ENCODE measurements at regions not wholly inside any gene's neighbourhood (a gene's known extent, or its start where the extent isn't known, plus 50 kb on each side); places are given as distances from the start of the nearest gene placed in this dataset.

DNA sequence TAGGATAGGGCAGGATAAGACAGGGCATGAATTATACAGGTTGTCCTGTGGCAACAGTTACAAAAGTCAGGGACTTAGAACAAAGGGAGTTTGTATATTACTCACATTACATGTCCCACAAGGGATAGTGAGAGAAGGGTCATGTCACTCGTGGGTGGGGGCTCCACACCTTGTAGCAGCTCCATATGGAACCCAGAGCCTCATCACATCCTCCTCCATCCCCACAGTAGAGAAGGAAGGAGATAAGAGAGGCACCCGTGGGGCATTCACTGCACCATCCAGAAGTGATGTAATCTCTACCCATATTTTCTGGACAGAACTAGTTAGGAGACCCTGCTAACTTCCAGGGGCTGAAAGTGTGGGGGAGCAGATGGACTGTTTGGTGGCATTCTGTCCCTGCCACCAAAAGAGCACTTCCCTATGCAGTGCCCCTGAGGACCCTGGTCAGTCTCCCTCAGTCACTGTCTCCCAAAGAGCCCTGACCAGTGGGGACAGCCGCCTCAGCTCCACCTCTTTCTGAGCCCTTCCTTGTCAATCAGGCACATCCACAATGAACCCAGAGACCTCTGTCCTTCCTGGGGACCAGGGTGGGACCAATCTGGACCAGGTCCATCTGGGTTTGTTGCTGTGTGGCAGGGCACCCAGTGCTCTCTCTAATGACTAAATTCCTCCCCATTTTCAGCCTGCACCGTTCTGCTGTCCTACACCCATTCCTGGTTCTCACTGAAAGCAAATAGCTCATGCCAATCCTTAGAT lies 154.8 kb upstream of the ETV3 start:
- no peak for TF ChIP-seq POLR2A (IDR thresholded peaks at IDR 0.05; ENCODE audit: borderline replicate concordance, extremely low read depth, insufficient read depth, insufficient read length)
- TF ChIP-seq YY1 (IDR thresholded peaks at IDR 0.05; ENCODE audit: extremely low read depth, insufficient replicate concordance, low read depth, low read length): no peak
- TF ChIP-seq, protein P1, sequence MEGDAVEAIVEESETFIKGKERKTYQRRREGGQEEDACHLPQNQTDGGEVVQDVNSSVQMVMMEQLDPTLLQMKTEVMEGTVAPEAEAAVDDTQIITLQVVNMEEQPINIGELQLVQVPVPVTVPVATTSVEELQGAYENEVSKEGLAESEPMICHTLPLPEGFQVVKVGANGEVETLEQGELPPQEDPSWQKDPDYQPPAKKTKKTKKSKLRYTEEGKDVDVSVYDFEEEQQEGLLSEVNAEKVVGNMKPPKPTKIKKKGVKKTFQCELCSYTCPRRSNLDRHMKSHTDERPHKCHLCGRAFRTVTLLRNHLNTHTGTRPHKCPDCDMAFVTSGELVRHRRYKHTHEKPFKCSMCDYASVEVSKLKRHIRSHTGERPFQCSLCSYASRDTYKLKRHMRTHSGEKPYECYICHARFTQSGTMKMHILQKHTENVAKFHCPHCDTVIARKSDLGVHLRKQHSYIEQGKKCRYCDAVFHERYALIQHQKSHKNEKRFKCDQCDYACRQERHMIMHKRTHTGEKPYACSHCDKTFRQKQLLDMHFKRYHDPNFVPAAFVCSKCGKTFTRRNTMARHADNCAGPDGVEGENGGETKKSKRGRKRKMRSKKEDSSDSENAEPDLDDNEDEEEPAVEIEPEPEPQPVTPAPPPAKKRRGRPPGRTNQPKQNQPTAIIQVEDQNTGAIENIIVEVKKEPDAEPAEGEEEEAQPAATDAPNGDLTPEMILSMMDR (IDR thresholded peaks at IDR 0.05 in 2 of 3, conservative IDR thresholded peaks at IDR 0.05 in 1 of 3; ENCODE audit: borderline replicate concordance in 1 of 3, insufficient read depth in 1 of 3, low read depth in 2 of 3, low read length in 2 of 3): no peak
